NCI-H2196 treated with DMSO at 0.1 percent for 48 hours (cell line): ENCODE measurements at regions not wholly inside any gene's neighbourhood (a gene's known extent, or its start where the extent isn't known, plus 50 kb on each side); places are given as distances from the start of the nearest gene placed in this dataset.

ENCODE experiments used
- DNase-seq: peaks from one replicate; lab custom pipeline; 2025; ENCODE audit not compliant: unreplicated experiment; lab: John Stamatoyannopoulos, UW

DNA sequence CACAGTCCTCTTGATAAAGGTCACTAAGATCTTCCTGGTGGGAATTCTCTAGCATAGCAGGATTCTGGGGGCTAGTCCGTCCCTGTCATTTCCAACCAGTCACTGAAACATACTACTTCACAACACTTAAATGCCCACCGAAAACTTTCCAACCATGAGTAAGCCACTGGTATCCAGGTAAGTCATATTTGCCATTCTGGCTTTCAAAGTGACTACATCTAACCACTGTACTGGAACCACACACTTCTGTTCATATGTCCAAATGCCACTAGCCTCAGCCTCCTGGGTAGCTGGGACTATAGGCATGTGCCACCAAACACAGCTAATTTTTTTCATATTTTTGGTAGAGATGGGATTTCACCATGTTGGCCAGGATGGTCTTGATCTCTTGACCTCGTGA, 64.3 kb upstream of the VANGL1 start:
- no peak for DNase-seq

DNA sequence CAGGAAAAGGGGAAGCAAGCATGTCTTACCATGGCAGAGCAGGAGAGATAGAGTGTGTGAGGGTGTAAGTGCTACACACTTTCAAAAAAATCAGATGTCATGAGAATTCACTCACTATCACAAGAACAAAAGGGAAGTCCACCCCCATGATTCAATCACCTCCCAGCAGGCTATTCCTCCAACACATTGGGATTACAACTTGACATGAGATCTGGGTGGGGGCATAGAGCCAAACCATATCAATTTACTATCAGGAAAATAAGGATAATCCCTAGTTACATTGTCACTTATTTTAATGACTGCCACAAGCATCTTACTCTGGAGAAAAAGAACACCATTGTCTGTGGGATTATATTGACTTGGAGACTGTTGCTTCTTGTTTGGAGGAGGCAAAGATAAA, 66.1 kb upstream of the VANGL1 start:
- DNase-seq = no peak

DNA sequence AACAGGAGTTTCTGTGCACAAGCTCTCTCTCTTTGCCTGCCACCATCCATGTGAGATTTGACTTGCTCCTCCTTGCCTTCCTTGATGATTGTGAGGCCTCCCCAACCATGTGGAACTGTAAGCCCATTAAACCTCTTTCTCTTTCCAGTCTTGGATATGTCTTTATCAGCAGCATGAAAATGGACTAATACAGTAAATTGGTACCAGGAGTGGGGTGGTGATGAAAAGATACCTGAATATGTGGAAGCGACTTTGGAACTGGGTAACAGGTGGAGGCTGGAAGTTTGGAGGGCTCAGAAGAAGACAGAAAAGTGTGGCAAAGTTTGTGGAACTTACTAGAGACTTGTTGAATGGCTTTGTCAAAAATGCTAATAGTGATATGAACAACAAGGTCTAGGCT, 69.1 kb upstream of the VANGL1 start:
- no peak for DNase-seq

DNA sequence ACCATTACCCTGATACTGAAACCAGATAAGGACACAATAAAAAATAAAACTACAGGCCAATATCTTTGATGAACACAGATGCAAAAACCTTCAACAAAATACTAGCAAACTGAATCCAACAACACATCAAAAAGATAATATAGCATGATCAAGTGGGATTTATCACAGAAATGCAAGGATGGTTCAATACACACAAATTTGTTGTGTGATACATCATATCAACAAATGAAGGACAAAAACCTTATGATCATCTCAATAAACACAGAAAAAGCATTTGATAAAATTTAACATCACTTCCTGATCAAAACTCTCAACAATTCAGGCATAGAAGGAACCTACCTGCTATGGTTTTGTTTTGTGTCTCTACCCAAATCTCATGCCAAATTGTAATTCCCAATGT, 74.3 kb upstream of the VANGL1 start:
- no peak for DNase-seq

DNA sequence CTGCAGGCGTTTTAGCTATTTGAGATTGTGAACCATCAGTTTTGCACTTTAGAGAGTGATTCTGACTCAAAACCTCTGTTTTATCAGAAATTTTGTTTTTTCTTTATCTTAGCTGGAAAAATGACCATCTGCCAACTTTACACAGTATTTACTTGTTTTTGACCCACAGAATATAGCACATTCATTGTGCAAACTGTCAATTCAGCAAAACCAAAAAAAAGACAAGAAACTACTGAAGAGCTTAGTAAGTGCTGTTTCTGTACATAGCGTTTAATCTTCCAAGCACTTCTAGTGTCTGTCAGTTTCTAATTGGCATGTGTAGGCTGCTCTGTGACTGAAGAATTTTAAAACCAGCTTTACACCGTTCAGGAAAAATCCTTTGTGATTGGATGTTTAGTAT, 76.0 kb upstream of the VANGL1 start:
- DNase-seq = no peak

DNA sequence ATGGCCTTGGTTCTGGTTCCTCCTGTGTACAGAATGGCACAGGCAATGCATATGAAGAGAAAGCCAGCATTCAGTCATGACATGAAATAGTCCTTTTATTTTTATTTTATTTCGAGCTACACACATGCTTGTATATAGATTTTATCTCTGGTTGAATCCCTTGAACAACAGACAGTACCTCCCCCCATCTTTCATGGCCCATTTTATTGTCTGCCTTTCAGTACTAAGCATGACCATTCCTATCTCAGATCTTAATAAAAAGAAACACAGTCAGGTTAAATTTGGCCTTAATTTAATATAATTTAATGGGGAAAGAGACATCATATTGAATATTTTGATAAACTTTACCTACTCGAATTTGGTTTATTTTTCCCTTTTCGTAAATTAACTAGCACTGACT, 76.4 kb upstream of the VANGL1 start:
- DNase-seq = no peak

DNA sequence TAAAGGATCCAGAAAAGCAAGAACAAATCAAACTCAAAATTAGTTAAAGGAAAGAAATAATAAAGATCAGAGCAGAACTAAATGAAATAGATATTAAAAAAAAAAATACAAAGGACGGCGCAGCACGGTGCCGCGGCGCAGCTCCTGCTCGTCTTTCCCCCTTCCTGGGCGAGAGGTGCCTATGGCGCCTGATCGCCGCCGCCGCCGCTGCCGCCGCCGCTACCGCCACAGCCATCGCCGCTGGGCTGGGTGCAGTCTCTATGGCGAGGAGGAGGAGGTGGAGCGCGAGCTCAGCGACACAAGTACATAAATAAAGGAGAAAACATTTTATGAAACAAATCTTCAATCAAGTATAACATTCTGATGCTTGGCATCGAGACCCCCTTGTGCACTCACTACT, 77.6 kb upstream of the VANGL1 start:
- DNase-seq = no peak

DNA sequence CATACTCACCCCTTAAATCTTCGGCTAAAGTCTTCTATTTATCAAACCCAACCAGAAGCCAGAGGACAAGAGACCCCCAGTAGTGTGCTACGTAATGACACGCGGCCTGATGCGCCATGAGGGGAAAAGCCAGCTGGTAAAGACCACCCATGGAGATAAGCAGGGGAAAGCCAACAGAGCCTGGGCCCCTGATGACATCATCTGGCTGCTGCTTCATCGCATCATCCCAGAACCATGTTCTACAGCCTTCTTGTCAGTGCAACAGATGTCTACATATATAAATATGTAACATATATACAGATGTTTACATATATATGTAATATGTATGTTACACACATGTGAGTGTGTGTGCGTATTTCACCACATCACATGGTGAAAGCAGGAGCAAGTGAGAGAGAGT, 81.7 kb upstream of the VANGL1 start:
- no peak for DNase-seq

DNA sequence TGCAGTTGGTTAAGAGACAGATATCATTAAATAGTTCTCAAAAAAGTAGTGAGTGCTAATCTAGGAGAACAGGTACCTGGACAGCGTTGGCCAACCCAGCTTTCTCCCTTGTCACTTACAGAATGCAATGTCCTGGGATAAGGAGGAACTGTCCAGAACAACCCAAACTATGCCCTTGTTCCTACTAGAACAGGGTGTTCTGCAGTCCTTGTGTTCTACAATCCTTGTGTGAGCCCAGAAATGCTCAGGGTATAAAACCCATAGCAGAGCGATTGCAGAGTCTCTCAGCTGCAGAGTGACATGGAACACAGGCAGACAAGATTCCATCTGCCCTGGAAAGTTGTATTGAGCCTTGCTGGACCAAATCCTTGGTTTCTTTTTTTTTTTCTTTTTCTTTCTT, 83.5 kb upstream of the VANGL1 start:
- no peak for DNase-seq

DNA sequence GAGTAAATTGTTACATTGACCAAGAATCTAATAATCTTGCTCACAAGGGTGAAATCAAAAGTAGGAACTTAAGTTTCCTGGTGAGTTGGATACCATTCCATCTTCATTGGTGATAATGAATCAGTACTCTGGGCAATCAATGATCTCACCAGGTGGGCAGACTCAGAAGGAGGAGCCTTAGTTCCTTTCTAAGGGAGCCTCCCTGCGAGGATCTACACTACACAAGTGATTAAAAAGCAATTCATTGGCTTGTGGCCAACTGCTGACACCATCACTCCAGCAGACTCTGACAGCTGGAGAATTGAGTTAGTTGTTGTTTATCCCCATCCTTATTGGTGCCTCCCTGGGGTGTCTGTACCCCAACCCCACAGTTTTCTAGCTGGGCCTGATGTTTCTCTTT, 84.1 kb upstream of the VANGL1 start:
- DNase-seq = no peak

DNA sequence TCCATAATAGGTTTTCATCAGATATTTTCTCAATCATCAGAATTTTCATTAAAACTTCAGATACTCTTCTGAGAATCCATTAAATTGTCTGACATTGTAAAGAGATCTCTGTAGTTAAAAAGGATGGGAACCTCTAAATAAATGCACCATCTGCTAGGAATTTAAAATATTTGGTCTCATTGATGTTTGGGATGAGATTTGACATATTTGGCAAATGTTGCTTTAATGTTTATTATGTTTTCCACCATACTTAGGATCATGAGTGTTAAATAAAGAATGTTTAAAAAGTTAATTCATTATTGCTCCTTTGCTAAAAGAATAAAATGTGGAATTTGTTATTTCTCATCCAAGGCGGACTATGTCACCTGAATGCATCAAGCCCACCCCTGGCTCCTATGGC, 85.5 kb upstream of the VANGL1 start:
- no peak for DNase-seq

DNA sequence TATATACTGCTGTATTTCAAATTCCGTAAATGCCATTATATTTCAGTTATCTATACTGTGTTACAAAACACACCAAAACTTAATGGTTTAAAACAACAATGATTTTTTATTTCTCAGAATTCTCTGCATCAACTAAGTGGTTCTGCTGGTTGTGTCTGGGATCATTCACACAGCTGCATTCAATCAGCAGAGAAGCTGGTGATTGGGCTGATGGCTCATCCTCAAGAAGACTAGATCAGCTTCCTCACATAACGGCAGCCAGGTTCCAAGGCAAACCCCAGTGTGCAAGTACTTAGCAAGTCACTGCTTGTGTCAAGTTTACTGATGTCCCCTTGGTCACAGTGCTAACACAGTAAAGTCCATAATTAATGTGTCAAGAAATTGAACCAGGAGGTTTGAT, 86.3 kb upstream of the VANGL1 start:
- no peak for DNase-seq

DNA sequence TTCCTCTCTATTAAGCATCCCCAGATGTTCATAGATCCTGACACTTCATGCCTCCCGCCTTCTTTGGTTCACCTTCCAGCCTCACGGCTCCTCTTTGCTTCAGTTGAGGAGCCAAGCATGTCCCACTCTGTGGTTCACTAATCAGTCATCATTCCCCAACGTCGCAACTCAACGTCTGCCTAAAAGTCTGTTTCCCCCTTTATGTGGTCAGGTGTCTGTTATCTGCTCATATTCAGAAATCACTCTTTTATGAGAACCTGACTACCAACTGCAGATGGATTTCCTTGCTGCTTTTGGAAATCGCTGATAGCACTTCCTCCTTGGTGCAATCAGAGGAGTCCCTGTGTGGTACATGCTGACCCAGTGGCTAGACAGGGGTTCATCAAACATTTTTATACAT, 94.1 kb upstream of the VANGL1 start:
- no peak for DNase-seq

DNA sequence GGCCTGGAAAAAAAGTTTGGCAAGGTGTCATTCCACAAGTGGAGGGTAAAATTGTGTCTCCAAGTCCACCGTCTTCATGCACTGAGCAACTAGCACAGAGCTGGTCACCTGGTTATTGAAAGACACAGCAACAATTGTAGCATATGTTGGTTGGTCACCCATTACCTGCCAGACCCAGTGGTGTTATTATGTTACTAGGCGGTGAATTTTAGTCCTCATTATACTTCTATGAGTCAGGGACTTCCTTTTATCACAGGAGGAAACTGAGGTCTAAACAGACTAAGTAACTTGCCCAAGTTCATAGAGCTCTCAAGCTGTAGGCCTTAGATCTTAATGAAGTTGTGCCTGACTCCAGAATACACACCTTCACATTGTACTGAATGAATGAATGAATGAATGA, 94.9 kb upstream of the VANGL1 start:
- DNase-seq = no peak

DNA sequence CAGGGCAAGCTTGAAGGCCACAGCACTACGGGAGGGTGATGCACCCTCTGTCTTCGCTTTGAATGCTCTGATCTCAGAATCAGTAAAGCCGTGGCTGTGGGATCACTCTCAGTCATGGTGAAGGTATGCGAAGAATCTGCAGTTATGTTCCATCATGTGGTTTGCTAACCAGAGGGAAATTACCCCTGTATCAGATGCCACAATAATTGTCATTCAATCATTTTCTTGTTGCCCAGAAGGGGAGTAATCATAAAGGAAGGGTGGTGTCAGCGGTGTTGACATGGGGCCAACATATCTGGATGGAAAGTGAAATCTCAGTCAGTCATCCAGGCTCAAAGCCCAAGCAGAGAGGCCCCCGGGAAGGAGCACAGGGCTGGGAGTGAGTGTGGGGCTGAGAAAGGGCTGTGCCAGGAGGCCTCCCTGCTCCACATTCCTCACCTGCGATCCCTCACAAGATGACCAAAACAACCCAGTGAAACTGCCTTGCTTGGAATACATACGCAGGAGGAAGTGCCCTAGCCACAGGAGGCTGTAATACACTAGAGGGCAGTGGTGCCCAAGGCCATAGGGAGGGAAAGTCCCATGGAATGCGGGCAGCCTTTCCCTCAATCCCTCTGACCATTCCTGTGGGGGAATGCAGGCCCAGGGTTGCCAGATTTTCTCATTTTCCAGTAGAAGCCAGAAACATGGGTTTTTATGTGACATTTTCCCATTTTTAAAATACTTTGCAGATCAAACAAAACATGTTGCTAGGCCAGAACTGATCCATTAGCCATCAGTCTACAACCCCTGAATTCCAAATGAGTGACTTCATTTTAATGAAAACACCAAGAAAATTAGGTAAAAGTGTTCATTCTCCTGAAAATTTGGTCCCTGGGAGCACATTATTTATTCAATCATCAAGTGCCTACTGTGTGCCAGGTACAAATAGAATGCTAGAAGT, 95.7 kb upstream of the VANGL1 start:
- no peak for DNase-seq

DNA sequence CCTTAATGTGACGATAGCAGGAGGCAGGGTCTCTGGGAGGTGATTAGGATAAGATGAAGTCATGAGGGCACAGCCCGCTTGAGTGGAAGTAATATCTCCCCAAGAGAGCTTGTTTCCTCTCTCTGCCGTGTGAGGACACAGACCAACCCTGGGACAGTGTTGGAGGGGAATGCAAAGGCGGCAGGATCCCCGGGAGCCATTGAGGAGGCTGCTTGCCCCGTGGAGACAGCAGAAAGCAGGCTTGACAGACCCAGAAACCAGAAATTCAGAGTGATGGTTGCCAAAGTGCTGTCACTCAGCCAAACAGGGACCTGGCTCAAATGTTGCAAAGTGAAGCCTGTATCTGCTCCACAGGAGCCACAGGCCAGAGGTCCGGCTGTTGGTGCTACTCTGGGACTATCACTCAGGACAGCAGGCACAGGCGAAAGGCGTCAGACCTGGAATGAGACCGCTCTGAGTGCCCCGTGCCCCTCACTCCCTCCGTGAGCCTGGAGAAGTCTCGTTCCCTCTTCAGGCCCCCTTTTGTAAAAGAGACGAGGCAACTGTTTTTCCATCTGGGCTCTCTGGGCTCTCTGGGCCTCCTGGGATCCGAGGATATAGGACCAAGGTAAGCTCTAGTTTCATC, 96.6 kb upstream of the VANGL1 start:
- no peak for DNase-seq

DNA sequence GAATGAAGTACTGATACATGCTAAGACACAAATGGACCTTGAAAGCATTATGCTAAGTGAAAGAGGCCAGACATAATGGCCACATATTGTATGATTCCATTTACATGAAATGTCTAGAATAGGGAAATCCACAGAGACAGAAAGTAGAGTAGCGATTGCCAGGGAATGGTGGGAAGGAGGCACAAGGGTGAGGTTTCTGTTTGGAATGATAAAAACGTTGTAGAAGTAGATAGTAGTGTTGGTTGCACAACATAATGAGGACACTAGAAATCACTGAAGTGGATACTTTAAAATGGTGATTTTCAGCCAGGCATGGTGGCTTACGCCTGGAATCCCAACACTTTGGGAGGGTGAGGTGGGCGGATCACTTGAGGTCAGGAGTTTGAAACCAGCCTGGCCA, 97.6 kb upstream of the VANGL1 start:
- DNase-seq = no peak

DNA sequence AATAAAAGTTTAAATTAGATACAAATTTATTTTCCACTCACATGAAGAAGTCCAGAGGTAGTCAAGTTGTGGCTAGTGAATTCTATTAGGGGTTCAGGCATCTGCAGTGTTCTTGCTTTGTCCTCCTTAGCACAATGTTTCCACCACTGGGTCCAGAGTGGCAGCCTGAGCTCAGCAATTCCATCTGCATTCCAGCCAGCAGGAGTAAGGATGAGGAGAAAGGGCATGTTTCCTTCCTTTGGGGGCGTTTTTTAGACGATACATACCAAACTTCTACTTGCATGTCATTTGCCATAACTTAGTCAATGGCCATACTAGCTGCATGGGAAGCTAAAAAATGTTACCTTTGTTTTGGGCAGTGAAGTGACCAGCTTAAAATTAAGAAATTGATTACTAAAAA, 98.5 kb upstream of the VANGL1 start:
- DNase-seq = no peak

DNA sequence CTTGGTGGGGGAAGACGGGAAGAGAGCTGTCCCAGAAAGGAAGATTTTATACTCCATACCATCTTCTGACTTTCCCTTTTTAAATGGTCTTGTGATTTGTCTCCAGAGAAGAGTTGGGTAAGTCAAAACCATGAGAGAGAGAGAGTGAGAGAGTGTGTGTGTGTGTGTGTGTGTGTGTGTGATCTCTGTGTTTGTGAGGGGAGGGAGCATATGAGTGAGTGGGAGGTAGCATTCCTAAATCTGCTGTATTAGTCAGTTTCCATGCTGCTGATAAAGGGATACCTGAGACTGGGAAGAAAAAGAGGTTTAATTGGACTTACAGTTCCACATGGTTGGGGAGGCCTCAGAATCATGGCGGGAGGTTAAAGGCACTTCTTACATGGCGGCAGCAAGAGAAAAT, 102.0 kb upstream of the VANGL1 start:
- DNase-seq = no peak

DNA sequence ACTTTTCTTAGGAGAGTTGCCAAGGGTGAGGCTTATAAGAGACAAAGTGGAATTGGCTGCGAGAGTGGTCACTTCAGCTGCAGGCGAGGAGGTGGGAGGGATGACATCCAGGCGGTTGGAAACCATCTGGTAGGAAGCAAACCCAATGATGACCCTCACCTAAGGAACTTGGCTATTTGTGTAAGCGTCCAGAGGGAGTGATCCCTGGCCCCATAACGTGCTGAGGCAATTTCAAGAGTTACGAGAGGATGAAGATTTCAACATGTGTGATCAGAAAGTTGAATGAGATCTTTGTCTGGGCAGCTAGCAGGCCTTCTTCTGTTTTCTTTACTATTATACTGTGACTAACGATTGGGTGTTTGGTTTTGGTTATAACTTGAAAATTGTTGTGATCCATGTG, 102.7 kb upstream of the VANGL1 start:
- DNase-seq = no peak

DNA sequence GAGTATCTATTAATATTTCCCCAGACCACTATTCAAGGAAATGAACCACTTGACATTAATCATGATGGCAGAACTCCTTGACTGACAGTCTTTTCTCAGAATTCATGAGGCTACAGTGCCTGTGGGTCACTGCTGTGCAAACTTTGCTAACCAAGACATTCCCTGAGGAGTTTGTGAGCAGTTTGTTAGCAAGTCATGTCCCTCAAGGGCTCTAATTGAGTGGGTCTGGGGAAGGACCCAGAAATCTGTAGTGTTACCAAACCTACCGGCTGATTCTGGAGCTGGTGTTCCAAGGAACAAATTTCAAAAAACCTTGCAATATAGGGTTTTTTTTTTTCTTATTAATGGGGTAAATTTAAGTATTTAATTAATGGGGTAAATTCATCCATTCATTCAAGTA, 103.2 kb upstream of the VANGL1 start:
- no peak for DNase-seq

DNA sequence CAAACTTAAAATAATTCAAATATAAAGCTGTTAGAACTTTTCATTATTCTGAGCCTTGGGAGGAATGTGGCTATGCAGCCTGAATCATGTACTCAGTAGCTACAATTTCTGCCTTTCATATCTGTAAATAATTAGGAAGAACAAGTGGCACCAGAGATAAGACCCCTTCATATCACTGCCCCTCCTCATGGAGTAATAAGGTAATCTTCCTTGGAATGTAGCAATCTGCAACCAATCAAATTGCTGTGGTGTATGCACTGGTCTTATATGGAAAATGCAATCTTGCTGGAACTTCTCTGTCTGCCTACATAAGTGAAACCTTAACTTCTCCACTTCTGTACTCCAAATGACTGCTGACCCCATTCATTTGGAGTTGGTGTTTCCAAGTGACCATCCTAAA, 104.4 kb upstream of the VANGL1 start:
- DNase-seq = no peak
